ENCODE measurements at regions not wholly inside any gene's neighbourhood (a gene's known extent, or its start where the extent isn't known, plus 50 kb on each side); places are given as distances from the start of the nearest gene placed in this dataset.

GRCh38 chr7:119983468-119983867 is 289.5 kb upstream of the KCND2 start:
- TF ChIP-seq CTCF (IDR thresholded peaks at IDR 0.05; ENCODE audit: insufficient read depth, low read depth, low read length) (no peak), EZH2 (IDR thresholded peaks at IDR 0.05; ENCODE audit: insufficient read depth, low read length) (no peak)

All from astrocyte (in vitro differentiated cells and primary cell).